ENCODE measurements at regions not wholly inside any gene's neighbourhood (a gene's known extent, or its start where the extent isn't known, plus 50 kb on each side); places are given as distances from the start of the nearest gene placed in this dataset.
"Not testable (repeated sequence)": the region's sequence is repeated elsewhere in the genome, so short reads cannot be mapped to it uniquely, and the experiment has no call there.

GRCh38 chr6:80959034-80959433, 793.4 kb downstream of the TENT5A start:
- Histone ChIP-seq H3K4me3 (ENCODE audit: low read depth, low read length) (no peak overlapping the region), H3K36me3 (no peaks in the 10 kb centered on the region), H3K4me1 (no peaks in the 10 kb centered on the region), H3K27me3 (no peaks in the 10 kb centered on the region), H3K9me3 (no peaks in the 10 kb centered on the region)
- DNase-seq: no peak
- TF ChIP-seq CTCF (IDR thresholded peaks at IDR 0.05; ENCODE audit: low read depth, low read length): no peak

DNA sequence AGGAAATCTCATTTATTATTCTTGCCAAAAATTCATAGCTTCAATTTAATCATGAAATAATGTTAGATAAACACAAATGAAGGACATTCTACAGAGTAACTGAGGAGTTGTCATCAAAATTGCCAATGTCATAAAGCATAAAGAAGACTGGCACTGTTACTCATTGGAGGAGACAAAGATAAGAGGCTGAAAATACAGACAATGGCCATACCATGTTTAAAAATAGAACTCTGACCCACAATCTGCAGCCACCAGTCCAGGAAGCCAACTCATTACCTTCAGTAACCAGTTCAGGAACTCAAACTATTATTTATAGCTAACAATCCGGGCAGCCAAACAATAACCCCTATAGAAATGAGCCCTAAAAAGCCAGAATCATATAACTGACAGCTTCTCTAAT, 795.6 kb downstream of the TENT5A start:
- DNase-seq: no peak
- Histone ChIP-seq H3K4me3 (ENCODE audit: low read depth, low read length) (no peak overlapping the region), H3K9me3 (no peaks in the 10 kb centered on the region), H3K27me3 (no peaks in the 10 kb centered on the region), H3K4me1 (no peaks in the 10 kb centered on the region), H3K36me3 (no peaks in the 10 kb centered on the region)
- TF ChIP-seq CTCF (IDR thresholded peaks at IDR 0.05; ENCODE audit: low read depth, low read length): no peak

GRCh38 chr6:80952479-80952878, 800.0 kb downstream of the TENT5A start:
- not testable (repeated sequence) for DNase-seq; H3K4me3 ChIP-seq (ENCODE audit: low read depth, low read length); H3K27me3 ChIP-seq; H3K4me1 ChIP-seq; H3K9me3 ChIP-seq; H3K36me3 ChIP-seq

- DNase-seq: no peak
- H3K4me3 ChIP-seq (ENCODE audit: low read depth, low read length): no peak overlapping the region
- H3K4me1 ChIP-seq: no peaks in the 10 kb centered on the region
- H3K36me3 ChIP-seq: no peaks in the 10 kb centered on the region
- H3K27me3 ChIP-seq: no peaks in the 10 kb centered on the region
- H3K9me3 ChIP-seq: no peaks in the 10 kb centered on the region
- TF ChIP-seq CTCF (IDR thresholded peaks at IDR 0.05; ENCODE audit: low read depth, low read length): no peak
Measured at GRCh38 chr6:80946402-80946801, 806.1 kb downstream of the TENT5A start.

- H3K4me3 ChIP-seq (ENCODE audit: low read depth, low read length): no peak overlapping the region
- no peaks in the 10 kb centered on the region for H3K36me3 ChIP-seq
- no peaks in the 10 kb centered on the region for H3K27me3 ChIP-seq
- no peak for TF ChIP-seq CTCF (IDR thresholded peaks at IDR 0.05; ENCODE audit: low read depth, low read length)
- DNase-seq: no peak
- H3K4me1 ChIP-seq: no peaks in the 10 kb centered on the region
- H3K9me3 ChIP-seq: no peaks in the 10 kb centered on the region
Measured at GRCh38 chr6:80942911-80943310, 809.6 kb downstream of the TENT5A start.

- Histone ChIP-seq H3K4me3 (ENCODE audit: low read depth, low read length) (no peak overlapping the region), H3K36me3 (no peaks in the 10 kb centered on the region), H3K4me1 (no peaks in the 10 kb centered on the region; the same call in 1 of the 2 replicates), H3K27me3 (no peaks in the 10 kb centered on the region), H3K9me3 (no peaks in the 10 kb centered on the region; the same call in 1 of the 2 replicates)
- no peak for DNase-seq
- TF ChIP-seq CTCF (IDR thresholded peaks at IDR 0.05; ENCODE audit: low read depth, low read length): no peak
Measured at GRCh38 chr6:80940976-80941375, 811.5 kb downstream of the TENT5A start.

- DNase-seq: no peak
- no peak for TF ChIP-seq CTCF (IDR thresholded peaks at IDR 0.05; ENCODE audit: low read depth, low read length)
- Histone ChIP-seq H3K36me3 (no peaks in the 10 kb centered on the region), H3K4me1 (no peaks in the 10 kb centered on the region; the same call in 1 of the 2 replicates), H3K9me3 (no peaks in the 10 kb centered on the region; the same call in 1 of the 2 replicates), H3K4me3 (ENCODE audit: low read depth, low read length) (no peak overlapping the region), H3K27me3 (no peaks in the 10 kb centered on the region)
Measured at GRCh38 chr6:80940571-80940970, 811.9 kb downstream of the TENT5A start.
